WTC11 (cell line): ENCODE measurements at regions not wholly inside any gene's neighbourhood (a gene's known extent, or its start where the extent isn't known, plus 50 kb on each side); places are given as distances from the start of the nearest gene placed in this dataset.

ENCODE experiments used
- ATAC-seq: fragments of 200-7000 bp; cut with Tn5 transposase; 2 replicates; pipeline ENCODE4 v1.10.0; 2021; ENCODE audit warnings: mild to moderate bottlenecking, moderate library complexity
- CTCF ChIA-PET: fragments of 300-600 bp; sonication (Branson Sonifier 250); formaldehyde crosslinking; loops from one replicate; lab custom pipeline; 2021; ENCODE audit warnings: antibody characterized with exemption; lab: Charles Lee
- POLR2A ChIA-PET: fragments of 350-600 bp; sonication (Branson Sonifier 250); formaldehyde crosslinking; loops from one replicate; lab custom pipeline; 2021; ENCODE audit warnings: antibody characterized with exemption; lab: Charles Lee
- DNase-seq: peaks from one replicate; pipeline ENCODE4 v3.0.0; 2021; ENCODE audit warnings: low spot score
- H3K27ac Mint-ChIP-seq: 2 replicates; pipeline ENCODE4 v1.8.0; 2021; ENCODE audit warnings: mixed read lengths
- H3K27me3 Mint-ChIP-seq: 2 replicates; pipeline ENCODE4 v1.8.0; 2021; ENCODE audit warnings: low read depth, mild to moderate bottlenecking, moderate library complexity, mixed read lengths
- H3K36me3 Mint-ChIP-seq: 2 replicates; pipeline ENCODE4 v1.8.0; 2021; ENCODE audit warnings: mixed read lengths
- H3K4me1 Mint-ChIP-seq: 2 replicates; pipeline ENCODE4 v1.8.0; 2022; ENCODE audit warnings: mixed read lengths
- H3K4me3 Mint-ChIP-seq: 2 replicates; pipeline ENCODE4 v1.8.0; 2021; ENCODE audit warnings: mild to moderate bottlenecking, moderate library complexity, mixed read lengths
- H3K9me3 Mint-ChIP-seq: 2 replicates; pipeline ENCODE4 v1.8.0; 2021; ENCODE audit warnings: mixed read lengths
- FOXK1 ChIP-seq: sonication (generic); formaldehyde crosslinking; IDR thresholded peaks from 2 replicates; pipeline ENCODE4 v1.8.0; 2022; ENCODE audit warnings: mild to moderate bottlenecking, moderate library complexity, missing genetic modification reagents
- FOXP1 ChIP-seq: sonication (generic); formaldehyde crosslinking; IDR thresholded peaks from 2 replicates; pipeline ENCODE4 v1.8.0; 2022; ENCODE audit warnings: missing genetic modification reagents, mild to moderate bottlenecking, moderate library complexity, borderline replicate concordance
- GRHL2 ChIP-seq: fragments of 250-450 bp; sonication (Bioruptor Pico); IDR thresholded peaks from 2 replicates; pipeline ENCODE4 v1.8.0; 2022; ENCODE audit warnings: mild to moderate bottlenecking, moderate library complexity; ENCODE audit not compliant: insufficient replicate concordance, severe bottlenecking
- MXD4 ChIP-seq: fragments of 250-450 bp; sonication (Bioruptor Pico); IDR thresholded peaks from 2 replicates; pipeline ENCODE4 v1.8.0; 2021; ENCODE audit warnings: mild to moderate bottlenecking, moderate library complexity, borderline replicate concordance
- SMAD4 ChIP-seq: sonication (generic); formaldehyde crosslinking; IDR thresholded peaks from 2 replicates; pipeline ENCODE4 v1.8.0; 2022; ENCODE audit warnings: mild to moderate bottlenecking, missing genetic modification reagents
- ZBTB21 ChIP-seq: sonication (generic); formaldehyde crosslinking; IDR thresholded peaks from 2 replicates; pipeline ENCODE4 v1.8.1; 2023; ENCODE audit warnings: mild to moderate bottlenecking, missing genetic modification reagents, borderline replicate concordance
- ZNF121 ChIP-seq: sonication (generic); formaldehyde crosslinking; IDR thresholded peaks from 2 replicates; pipeline ENCODE4 v1.8.0; 2023; ENCODE audit warnings: missing genetic modification reagents
- ZNF232 ChIP-seq: sonication (generic); formaldehyde crosslinking; IDR thresholded peaks from 2 replicates; pipeline ENCODE4 v1.8.0; 2022; ENCODE audit warnings: mild to moderate bottlenecking, missing genetic modification reagents
- ZNF281 ChIP-seq: sonication (generic); formaldehyde crosslinking; IDR thresholded peaks from 2 replicates; pipeline ENCODE4 v1.8.0; 2023; ENCODE audit warnings: mild to moderate bottlenecking, missing genetic modification reagents
- ZNF317 ChIP-seq: sonication (generic); formaldehyde crosslinking; IDR thresholded peaks from 2 replicates; pipeline ENCODE4 v1.8.1; 2023; ENCODE audit warnings: low read depth, mild to moderate bottlenecking, moderate library complexity, missing genetic modification reagents, borderline replicate concordance
- ZNF396 ChIP-seq: fragments of 250-450 bp; sonication (Bioruptor Pico); IDR thresholded peaks from 2 replicates; pipeline ENCODE4 v1.8.0; 2021; ENCODE audit warnings: mild to moderate bottlenecking, moderate library complexity, borderline replicate concordance
- ZNF512 ChIP-seq: sonication (generic); formaldehyde crosslinking; IDR thresholded peaks from 2 replicates; pipeline ENCODE4 v1.8.1; 2022; ENCODE audit warnings: missing genetic modification reagents, borderline replicate concordance
- ZSCAN18 ChIP-seq: fragments of 250-450 bp; sonication (Bioruptor Pico); IDR thresholded peaks from 2 replicates; pipeline ENCODE4 v2.1.2; 2022; ENCODE audit warnings: mild to moderate bottlenecking, moderate library complexity
- TF ChIP-seq, protein P1 (sequence below): sonication (generic); formaldehyde crosslinking; IDR thresholded peaks from 2 replicates; pipeline ENCODE4 v1.8.1; 2023; ENCODE audit warnings: mild to moderate bottlenecking, missing genetic modification reagents, moderate library complexity
- TF ChIP-seq, protein P2 (sequence below): fragments of 250-450 bp; sonication (Bioruptor Pico); IDR thresholded peaks from 2 replicates; pipeline ENCODE4 v1.9.0; 2021; ENCODE audit warnings: mild to moderate bottlenecking
- TF ChIP-seq, protein P3 (sequence below): fragments of 250-450 bp; sonication (Bioruptor Pico); IDR thresholded peaks from 2 replicates; pipeline ENCODE4 v1.9.0; 2021; ENCODE audit warnings: moderate library complexity, mild to moderate bottlenecking, inconsistent platforms, borderline replicate concordance

- DNase-seq (no peak), ATAC-seq (no peak)
- H3K27ac Mint-ChIP-seq, result no peak overlapping the region
- no peaks in the 10 kb centered on the region for H3K9me3 Mint-ChIP-seq
- H3K36me3 Mint-ChIP-seq, result no peaks in the 10 kb centered on the region
- ChIA-PET POLR2A (interaction anchor here (0.5 kb wide), 1 partner anchor 151 kb away, joined by 3 read pairs; no protein-coding TSS in a partner anchor), CTCF (no interaction called here)
- H3K4me3 Mint-ChIP-seq, result no peak overlapping the region
- TF ChIP-seq ZNF512 (CRISPR knock-in tag) (no peak), GRHL2 (CRISPR knock-in tag) (no peak), FOXK1 (CRISPR knock-in tag) (no peak), ZNF121 (CRISPR knock-in tag) (no peak)
- TF ChIP-seq, protein P1, sequence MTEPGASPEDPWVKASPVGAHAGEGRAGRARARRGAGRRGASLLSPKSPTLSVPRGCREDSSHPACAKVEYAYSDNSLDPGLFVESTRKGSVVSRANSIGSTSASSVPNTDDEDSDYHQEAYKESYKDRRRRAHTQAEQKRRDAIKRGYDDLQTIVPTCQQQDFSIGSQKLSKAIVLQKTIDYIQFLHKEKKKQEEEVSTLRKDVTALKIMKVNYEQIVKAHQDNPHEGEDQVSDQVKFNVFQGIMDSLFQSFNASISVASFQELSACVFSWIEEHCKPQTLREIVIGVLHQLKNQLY (CRISPR knock-in tag), result no peak
- H3K4me1 Mint-ChIP-seq, result peaks cover 4% of the 10 kb centered on the region
- no peaks in the 10 kb centered on the region; the same call in 1 of the 2 replicates for H3K27me3 Mint-ChIP-seq
Observed at GRCh38 chr2:208584378-208584985, 177.9 kb downstream of the PTH2R start.

DNA sequence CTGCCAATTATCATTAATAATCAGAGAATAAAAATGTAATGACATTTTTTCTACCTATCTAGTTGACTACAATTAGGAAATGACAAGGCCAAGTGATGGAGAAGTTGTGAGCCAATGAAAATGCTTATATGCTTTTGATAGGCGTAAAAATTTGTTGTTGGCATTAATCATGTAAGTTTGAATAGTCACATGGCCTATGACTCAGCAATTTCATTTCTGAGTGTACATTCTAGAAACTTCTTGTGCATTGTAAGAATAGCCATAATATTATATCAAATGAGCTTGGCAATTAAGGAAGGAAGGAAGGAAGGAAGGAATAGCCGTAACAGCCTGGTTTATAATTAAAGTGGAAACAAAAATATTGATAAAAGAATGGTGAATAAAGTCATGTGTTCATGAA, 179.9 kb downstream of the PTH2R start:
- POLR2A ChIA-PET, result no interaction called here

More for the DNA sequence above, 179.9 kb downstream of the PTH2R start:
- peaks cover 4% of the 10 kb centered on the region for H3K4me1 Mint-ChIP-seq
- H3K27me3 Mint-ChIP-seq, result no peaks in the 10 kb centered on the region; the same call in 1 of the 2 replicates
- no peaks in the 10 kb centered on the region for H3K9me3 Mint-ChIP-seq
- no peak overlapping the region for H3K4me3 Mint-ChIP-seq
- no peaks in the 10 kb centered on the region for H3K36me3 Mint-ChIP-seq
- no peak overlapping the region for H3K27ac Mint-ChIP-seq
- TF ChIP-seq MXD4 (CRISPR knock-in tag) (no peak), SMAD4 (no peak), FOXP1 (CRISPR knock-in tag) (no peak), ZNF396 (CRISPR knock-in tag) (no peak), ZSCAN18 (CRISPR knock-in tag) (no peak), ZNF281 (CRISPR knock-in tag) (no peak), ZBTB21 (no peak), ZNF317 (CRISPR knock-in tag) (no peak), ZNF232 (CRISPR knock-in tag) (no peak)
- TF ChIP-seq, protein P2, sequence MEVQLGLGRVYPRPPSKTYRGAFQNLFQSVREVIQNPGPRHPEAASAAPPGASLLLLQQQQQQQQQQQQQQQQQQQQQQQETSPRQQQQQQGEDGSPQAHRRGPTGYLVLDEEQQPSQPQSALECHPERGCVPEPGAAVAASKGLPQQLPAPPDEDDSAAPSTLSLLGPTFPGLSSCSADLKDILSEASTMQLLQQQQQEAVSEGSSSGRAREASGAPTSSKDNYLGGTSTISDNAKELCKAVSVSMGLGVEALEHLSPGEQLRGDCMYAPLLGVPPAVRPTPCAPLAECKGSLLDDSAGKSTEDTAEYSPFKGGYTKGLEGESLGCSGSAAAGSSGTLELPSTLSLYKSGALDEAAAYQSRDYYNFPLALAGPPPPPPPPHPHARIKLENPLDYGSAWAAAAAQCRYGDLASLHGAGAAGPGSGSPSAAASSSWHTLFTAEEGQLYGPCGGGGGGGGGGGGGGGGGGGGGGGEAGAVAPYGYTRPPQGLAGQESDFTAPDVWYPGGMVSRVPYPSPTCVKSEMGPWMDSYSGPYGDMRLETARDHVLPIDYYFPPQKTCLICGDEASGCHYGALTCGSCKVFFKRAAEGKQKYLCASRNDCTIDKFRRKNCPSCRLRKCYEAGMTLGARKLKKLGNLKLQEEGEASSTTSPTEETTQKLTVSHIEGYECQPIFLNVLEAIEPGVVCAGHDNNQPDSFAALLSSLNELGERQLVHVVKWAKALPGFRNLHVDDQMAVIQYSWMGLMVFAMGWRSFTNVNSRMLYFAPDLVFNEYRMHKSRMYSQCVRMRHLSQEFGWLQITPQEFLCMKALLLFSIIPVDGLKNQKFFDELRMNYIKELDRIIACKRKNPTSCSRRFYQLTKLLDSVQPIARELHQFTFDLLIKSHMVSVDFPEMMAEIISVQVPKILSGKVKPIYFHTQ (CRISPR knock-in tag), result no peak
- TF ChIP-seq, protein P3, sequence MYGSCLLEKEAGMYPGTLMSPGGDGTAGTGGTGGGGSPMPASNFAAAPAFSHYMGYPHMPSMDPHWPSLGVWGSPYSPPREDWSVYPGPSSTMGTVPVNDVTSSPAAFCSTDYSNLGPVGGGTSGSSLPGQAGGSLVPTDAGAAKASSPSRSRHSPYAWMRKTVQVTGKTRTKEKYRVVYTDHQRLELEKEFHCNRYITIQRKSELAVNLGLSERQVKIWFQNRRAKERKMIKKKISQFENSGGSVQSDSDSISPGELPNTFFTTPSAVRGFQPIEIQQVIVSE (CRISPR knock-in tag), result no peak
- ATAC-seq, result no peak
- CTCF ChIA-PET, result no interaction called here
- DNase-seq, result no peak
